ENCODE measurements at regions not wholly inside any gene's neighbourhood (a gene's known extent, or its start where the extent isn't known, plus 50 kb on each side); places are given as distances from the start of the nearest gene placed in this dataset.

- no peak for DNase-seq (ENCODE audit: low spot score)
- no peak for TF ChIP-seq CTCF (IDR thresholded peaks at IDR 0.05; ENCODE audit: extremely low read depth, missing control alignments)
Observed at GRCh38 chr3:139870000-139870675, 64.8 kb upstream of the CLSTN2 start.

- no peak for DNase-seq (ENCODE audit: low spot score)
Observed at GRCh38 chr3:139868773-139869172, 66.2 kb upstream of the CLSTN2 start.

GRCh38 chr3:139848660-139849059 is 86.3 kb upstream of the CLSTN2 start:
- no peak for DNase-seq (ENCODE audit: low spot score)
- TF ChIP-seq CTCF (IDR thresholded peaks at IDR 0.05; ENCODE audit: extremely low read depth, missing control alignments): no peak

More at GRCh38 chr3:139868773-139869172, 66.2 kb upstream of the CLSTN2 start:
- no peak for TF ChIP-seq CTCF (IDR thresholded peaks at IDR 0.05; ENCODE audit: extremely low read depth, missing control alignments)

- DNase-seq (ENCODE audit: low spot score): no peak
- TF ChIP-seq CTCF (IDR thresholded peaks at IDR 0.05; ENCODE audit: extremely low read depth, missing control alignments): no peak
Observed at GRCh38 chr3:139846729-139847128, 88.3 kb upstream of the CLSTN2 start.

GRCh38 chr3:139839659-139840058 is 95.3 kb upstream of the CLSTN2 start:
- DNase-seq (ENCODE audit: low spot score): no peak
- no peak for TF ChIP-seq CTCF (IDR thresholded peaks at IDR 0.05; ENCODE audit: extremely low read depth, missing control alignments)

- DNase-seq (ENCODE audit: low spot score): no peak
- TF ChIP-seq CTCF (IDR thresholded peaks at IDR 0.05; ENCODE audit: extremely low read depth, missing control alignments): no peak
Observed at GRCh38 chr3:139839014-139839413, 96.0 kb upstream of the CLSTN2 start.

- TF ChIP-seq CTCF (IDR thresholded peaks at IDR 0.05; ENCODE audit: extremely low read depth, missing control alignments): no peak
- DNase-seq (ENCODE audit: low spot score): no peak
Observed at GRCh38 chr3:139838269-139838957, 96.6 kb upstream of the CLSTN2 start.

All from GM20000 (cell line).